ENCODE measurements at regions not wholly inside any gene's neighbourhood (a gene's known extent, or its start where the extent isn't known, plus 50 kb on each side); places are given as distances from the start of the nearest gene placed in this dataset.

DNA sequence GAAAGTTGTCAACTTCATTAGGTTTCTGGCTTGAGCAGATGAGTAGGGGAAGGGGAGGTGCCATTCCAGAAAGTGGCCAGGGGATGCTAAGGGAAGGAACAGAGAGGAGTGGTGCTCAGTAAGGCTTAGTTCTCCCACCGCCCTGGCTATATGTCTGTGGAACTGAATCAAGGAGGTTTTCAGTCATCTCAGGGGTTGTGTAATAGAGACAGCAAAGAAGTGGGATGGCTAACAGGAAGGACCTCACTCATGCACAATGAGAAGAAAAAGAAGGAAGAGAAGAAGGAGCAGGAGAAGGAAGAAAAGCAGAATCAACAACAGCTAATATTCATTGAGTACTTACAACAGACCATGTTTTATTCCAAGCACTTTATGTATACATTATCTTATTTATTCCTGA lies 368.7 kb downstream of the MID1IP1 start:
- Mint-ChIP-seq H3K4me3 (ENCODE audit: low read depth, unreplicated experiment) (no peak overlapping the region), H3K27me3 (ENCODE audit: unreplicated experiment) (peaks cover 13% of the 10 kb centered on the region), H3K36me3 (ENCODE audit: insufficient read depth, unreplicated experiment) (no peaks in the 10 kb centered on the region), H3K4me1 (ENCODE audit: low read depth, unreplicated experiment) (no peaks in the 10 kb centered on the region), H3K9me3 (ENCODE audit: low read depth, unreplicated experiment) (no peaks in the 10 kb centered on the region), H3K27ac (ENCODE audit: unreplicated experiment) (no peak overlapping the region)
- CTCF ChIA-PET = interaction anchor here (0.6 kb wide), 1 partner anchor 372 kb away, joined by 3 read pairs; no protein-coding TSS in a partner anchor
- intact Hi-C loops (cut with micrococcal nuclease; ENCODE audit: unreplicated experiment) = no loop called here
- TF ChIP-seq, protein P1, sequence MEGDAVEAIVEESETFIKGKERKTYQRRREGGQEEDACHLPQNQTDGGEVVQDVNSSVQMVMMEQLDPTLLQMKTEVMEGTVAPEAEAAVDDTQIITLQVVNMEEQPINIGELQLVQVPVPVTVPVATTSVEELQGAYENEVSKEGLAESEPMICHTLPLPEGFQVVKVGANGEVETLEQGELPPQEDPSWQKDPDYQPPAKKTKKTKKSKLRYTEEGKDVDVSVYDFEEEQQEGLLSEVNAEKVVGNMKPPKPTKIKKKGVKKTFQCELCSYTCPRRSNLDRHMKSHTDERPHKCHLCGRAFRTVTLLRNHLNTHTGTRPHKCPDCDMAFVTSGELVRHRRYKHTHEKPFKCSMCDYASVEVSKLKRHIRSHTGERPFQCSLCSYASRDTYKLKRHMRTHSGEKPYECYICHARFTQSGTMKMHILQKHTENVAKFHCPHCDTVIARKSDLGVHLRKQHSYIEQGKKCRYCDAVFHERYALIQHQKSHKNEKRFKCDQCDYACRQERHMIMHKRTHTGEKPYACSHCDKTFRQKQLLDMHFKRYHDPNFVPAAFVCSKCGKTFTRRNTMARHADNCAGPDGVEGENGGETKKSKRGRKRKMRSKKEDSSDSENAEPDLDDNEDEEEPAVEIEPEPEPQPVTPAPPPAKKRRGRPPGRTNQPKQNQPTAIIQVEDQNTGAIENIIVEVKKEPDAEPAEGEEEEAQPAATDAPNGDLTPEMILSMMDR (IDR thresholded peaks at IDR 0.05; ENCODE audit: unreplicated experiment) = no peak
- DNase-seq = no peak
- no TSS peak for BruUV-seq (replicated peaks)

DNA sequence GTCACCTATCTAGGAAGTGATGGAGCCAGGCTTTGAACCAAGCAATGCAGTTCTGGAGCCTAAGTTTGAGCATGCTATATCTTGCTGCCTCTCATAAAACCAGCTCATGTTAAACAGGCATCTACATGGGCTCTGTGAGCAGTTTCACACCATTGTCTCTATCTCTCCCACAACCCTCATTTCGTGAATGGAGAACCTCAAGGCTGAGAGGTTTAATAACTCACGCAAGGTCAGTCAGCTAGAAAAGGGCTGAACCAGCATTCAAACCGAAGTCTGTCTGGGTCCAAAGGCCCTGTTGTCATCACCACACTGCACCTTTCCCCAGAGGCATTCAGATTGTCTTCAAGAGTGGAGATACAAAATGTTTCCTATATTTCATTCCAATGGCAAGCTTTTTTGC lies 369.2 kb downstream of the MID1IP1 start:
- H3K9me3 Mint-ChIP-seq (ENCODE audit: low read depth, unreplicated experiment) = no peaks in the 10 kb centered on the region
- intact Hi-C loops (cut with micrococcal nuclease; ENCODE audit: unreplicated experiment) = no loop called here
- TF ChIP-seq, protein P1 (IDR thresholded peaks at IDR 0.05; ENCODE audit: unreplicated experiment) = no peak
- H3K36me3 Mint-ChIP-seq (ENCODE audit: insufficient read depth, unreplicated experiment) = no peaks in the 10 kb centered on the region
- no peak overlapping the region for H3K4me3 Mint-ChIP-seq (ENCODE audit: low read depth, unreplicated experiment)
- CTCF ChIA-PET = no interaction called here
- H3K27me3 Mint-ChIP-seq (ENCODE audit: unreplicated experiment) = peaks cover 9% of the 10 kb centered on the region
- no peak overlapping the region for H3K27ac Mint-ChIP-seq (ENCODE audit: unreplicated experiment)
- no peak for DNase-seq
- H3K4me1 Mint-ChIP-seq (ENCODE audit: low read depth, unreplicated experiment) = no peaks in the 10 kb centered on the region
- no TSS peak for BruUV-seq (replicated peaks)

DNA sequence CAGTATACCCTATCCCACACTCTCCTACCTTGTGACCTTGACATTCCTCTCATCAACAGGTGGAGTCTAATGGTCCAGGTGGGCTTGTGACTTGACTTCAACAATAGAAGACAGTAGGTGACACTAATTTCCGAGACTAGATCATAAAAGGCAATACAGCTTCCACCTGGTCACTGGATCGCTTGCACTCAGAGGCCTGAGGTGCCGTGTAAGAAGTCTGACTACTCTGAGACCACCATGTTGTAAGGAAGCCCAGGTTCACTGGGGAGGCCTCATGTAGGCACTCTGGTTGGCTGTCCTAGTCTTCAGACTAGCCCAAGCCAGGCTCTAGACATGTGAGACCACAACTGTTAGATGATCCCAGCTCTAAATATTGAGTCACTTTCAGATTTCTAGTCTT lies 370.4 kb downstream of the MID1IP1 start:
- H3K27ac Mint-ChIP-seq (ENCODE audit: unreplicated experiment) = no peak overlapping the region
- TF ChIP-seq, protein P1 (IDR thresholded peaks at IDR 0.05; ENCODE audit: unreplicated experiment) = no peak
- DNase-seq = no peak
- no TSS peak for BruUV-seq (replicated peaks)
- H3K4me1 Mint-ChIP-seq (ENCODE audit: low read depth, unreplicated experiment) = no peaks in the 10 kb centered on the region
- intact Hi-C loops (cut with micrococcal nuclease; ENCODE audit: unreplicated experiment) = no loop called here
- H3K36me3 Mint-ChIP-seq (ENCODE audit: insufficient read depth, unreplicated experiment) = no peaks in the 10 kb centered on the region
- H3K27me3 Mint-ChIP-seq (ENCODE audit: unreplicated experiment) = no peaks in the 10 kb centered on the region
- H3K9me3 Mint-ChIP-seq (ENCODE audit: low read depth, unreplicated experiment) = no peaks in the 10 kb centered on the region
- no peak overlapping the region for H3K4me3 Mint-ChIP-seq (ENCODE audit: low read depth, unreplicated experiment)
- CTCF ChIA-PET = no interaction called here

DNA sequence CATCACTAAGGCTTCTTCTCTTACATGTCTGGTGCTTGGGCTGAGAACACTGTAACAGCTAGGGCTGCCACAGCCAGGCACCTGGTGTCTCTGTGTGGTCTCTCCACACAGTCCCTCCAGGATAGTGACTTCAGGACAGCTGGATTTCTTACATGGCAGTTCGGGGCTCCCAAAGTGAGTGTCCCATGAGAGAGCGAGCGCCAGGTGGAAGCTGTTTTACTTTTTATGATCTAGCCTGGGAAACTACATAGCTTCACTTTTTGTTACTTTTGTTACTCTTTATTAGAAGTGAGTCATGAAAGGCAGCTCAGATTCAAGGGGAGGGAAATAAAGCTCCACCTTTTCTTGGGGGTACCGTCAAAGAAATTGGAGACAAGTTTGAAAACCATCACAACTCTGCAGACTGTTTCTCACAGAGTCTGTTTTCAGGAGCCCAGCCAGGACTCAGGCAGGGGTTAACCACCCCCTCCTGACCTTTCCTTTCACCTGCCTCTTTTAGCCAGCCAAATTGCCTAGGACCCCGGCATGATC lies 373.0 kb downstream of the MID1IP1 start:
- DNase-seq = no peak
- Mint-ChIP-seq H3K4me1 (ENCODE audit: low read depth, unreplicated experiment) (no peaks in the 10 kb centered on the region), H3K9me3 (ENCODE audit: low read depth, unreplicated experiment) (no peaks in the 10 kb centered on the region), H3K36me3 (ENCODE audit: insufficient read depth, unreplicated experiment) (no peaks in the 10 kb centered on the region), H3K27ac (ENCODE audit: unreplicated experiment) (no peak overlapping the region), H3K27me3 (ENCODE audit: unreplicated experiment) (peaks cover 9% of the 10 kb centered on the region), H3K4me3 (ENCODE audit: low read depth, unreplicated experiment) (peak overlapping the region; percentile 41)
- intact Hi-C loops (cut with micrococcal nuclease; ENCODE audit: unreplicated experiment) = no loop called here
- TF ChIP-seq, protein P1 (IDR thresholded peaks at IDR 0.05; ENCODE audit: unreplicated experiment) = no peak
- no TSS peak for BruUV-seq (replicated peaks)
- CTCF ChIA-PET = interaction anchor here (0.6 to 1.5 kb wide), 3 partner anchors 21 to 1093 kb away, joined by 3 to 4 read pairs (median 3); no protein-coding TSS in a partner anchor

Data from Calu3 (cell line).